ENCODE measurements at regions not wholly inside any gene's neighbourhood (a gene's known extent, or its start where the extent isn't known, plus 50 kb on each side); places are given as distances from the start of the nearest gene placed in this dataset.

DNA sequence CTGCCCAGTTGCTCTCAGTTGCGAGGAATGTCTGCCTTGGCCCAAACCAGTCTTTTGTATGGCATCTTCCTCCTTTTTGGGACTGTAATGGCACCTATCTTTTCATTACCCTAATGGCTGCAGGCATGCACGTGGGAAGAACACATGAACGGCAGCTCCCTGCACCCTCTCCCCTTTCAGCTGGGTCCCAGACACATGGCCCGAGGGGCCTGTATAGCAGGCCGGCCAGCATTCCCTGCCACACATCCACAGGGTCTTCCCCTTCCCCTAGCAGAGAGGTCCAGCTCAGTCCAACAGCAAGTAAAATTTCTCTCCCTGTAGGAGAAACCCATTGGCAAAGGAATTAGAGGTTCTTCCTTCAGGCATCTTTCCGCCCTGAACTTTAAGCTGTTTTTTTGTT is 829.1 kb upstream of the AGA start:
- no peak overlapping the region for H3K4me3 ChIP-seq (ENCODE audit: low read depth, low read length)
- TF ChIP-seq CTCF (conservative IDR thresholded peaks at IDR 0.05; ENCODE audit: low read depth, low read length) = no peak
- DNase-seq (ENCODE audit: low read depth) = no peak

DNA sequence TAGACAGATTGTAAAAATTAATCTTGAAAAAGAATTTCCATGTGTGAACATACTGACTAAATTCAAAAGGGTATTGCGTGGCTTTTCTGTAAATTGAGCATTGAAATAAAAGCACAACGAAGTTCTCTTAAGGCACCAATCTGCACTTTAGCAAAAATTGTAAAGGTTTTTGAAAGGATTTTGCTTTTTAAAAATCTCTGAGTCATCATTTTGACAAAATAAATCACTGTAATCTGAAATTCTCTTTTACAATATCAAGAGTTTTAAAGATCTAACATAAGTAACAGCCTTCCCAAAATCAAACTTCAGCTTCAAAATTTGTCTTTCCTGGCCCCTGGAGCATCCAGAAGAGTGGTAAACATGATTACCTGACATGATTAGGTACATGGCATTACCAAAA is 830.9 kb upstream of the AGA start:
- no peak for DNase-seq (ENCODE audit: low read depth)
- no peak for TF ChIP-seq CTCF (conservative IDR thresholded peaks at IDR 0.05; ENCODE audit: low read depth, low read length)
- H3K4me3 ChIP-seq (ENCODE audit: low read depth, low read length) = no peak overlapping the region

- no peak for DNase-seq (ENCODE audit: low read depth)
- no peak overlapping the region for H3K4me3 ChIP-seq (ENCODE audit: low read depth, low read length)
- TF ChIP-seq CTCF (conservative IDR thresholded peaks at IDR 0.05; ENCODE audit: low read depth, low read length) = peak; percentile 35
Observed at GRCh38 chr4:178275671-178276360, 833.6 kb upstream of the AGA start.

DNA sequence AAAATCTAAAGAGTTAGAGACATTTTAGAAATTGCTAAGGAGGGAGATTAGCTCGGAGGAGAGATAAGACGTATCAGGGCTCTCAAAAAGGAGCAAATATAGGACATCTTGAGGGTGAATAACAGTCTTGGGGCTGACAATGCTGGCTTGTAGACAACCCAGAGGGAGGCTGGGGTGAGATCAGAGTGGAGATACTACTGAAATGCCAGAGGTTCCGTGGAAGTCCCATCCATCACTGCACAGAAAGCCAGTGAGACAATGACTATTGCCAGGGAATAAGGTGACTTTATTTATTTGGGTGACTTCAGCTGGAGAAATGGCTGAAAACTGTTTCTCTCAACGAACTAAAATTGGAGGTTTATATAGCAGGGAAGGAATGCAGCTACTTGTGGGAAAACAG is 838.1 kb upstream of the AGA start:
- no peak overlapping the region for H3K4me3 ChIP-seq (ENCODE audit: low read depth, low read length)
- no peak for TF ChIP-seq CTCF (conservative IDR thresholded peaks at IDR 0.05; ENCODE audit: low read depth, low read length)
- no peak for DNase-seq (ENCODE audit: low read depth)

- no peak for DNase-seq (ENCODE audit: low read depth)
- TF ChIP-seq CTCF (conservative IDR thresholded peaks at IDR 0.05; ENCODE audit: low read depth, low read length) = no peak
- no peak overlapping the region for H3K4me3 ChIP-seq (ENCODE audit: low read depth, low read length)
Observed at GRCh38 chr4:178288462-178288861, 846.2 kb upstream of the AGA start.

- no peak for TF ChIP-seq CTCF (conservative IDR thresholded peaks at IDR 0.05; ENCODE audit: low read depth, low read length)
- DNase-seq (ENCODE audit: low read depth) = no peak
- H3K4me3 ChIP-seq (ENCODE audit: low read depth, low read length) = no peak overlapping the region
Observed at GRCh38 chr4:178293601-178294000, 851.4 kb upstream of the AGA start.

DNA sequence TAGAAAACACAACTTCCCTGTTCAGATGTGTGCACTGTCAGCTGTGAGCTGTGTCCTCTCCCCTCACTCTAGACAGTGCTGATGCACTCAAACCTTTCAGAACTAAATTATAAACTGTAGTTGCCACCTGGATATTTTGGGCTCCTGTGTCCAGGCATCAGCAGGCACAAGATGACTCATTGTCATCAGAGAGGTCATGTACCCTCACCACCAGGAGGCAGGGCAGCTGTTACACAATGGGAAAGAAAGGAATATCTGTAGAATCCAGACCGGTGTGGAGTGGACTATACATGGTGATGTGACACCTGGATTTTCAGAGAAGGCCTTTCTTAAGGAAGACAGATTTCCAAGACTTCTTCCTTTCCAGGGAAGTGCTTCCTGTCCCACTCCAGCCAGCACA is 854.4 kb upstream of the AGA start:
- DNase-seq (ENCODE audit: low read depth) = no peak

More for the DNA sequence above, 854.4 kb upstream of the AGA start:
- no peak overlapping the region for H3K4me3 ChIP-seq (ENCODE audit: low read depth, low read length)
- TF ChIP-seq CTCF (conservative IDR thresholded peaks at IDR 0.05; ENCODE audit: low read depth, low read length) = peak; percentile 46

Measured in epithelial cell of proximal tubule (primary cell).